GM10266 (cell line): ENCODE measurements at regions not wholly inside any gene's neighbourhood (a gene's known extent, or its start where the extent isn't known, plus 50 kb on each side); places are given as distances from the start of the nearest gene placed in this dataset.

Source experiments
- DNase-seq: peaks from one replicate; pipeline ENCODE4 v3.0.0; 2012; ENCODE audit errors: extremely low spot score
- CTCF ChIP-seq: IDR thresholded peaks from 2 replicates; pipeline ENCODE4 v1.5.1; 2012; ENCODE audit warnings: mild to moderate bottlenecking, low read depth; ENCODE audit not compliant: control insufficient read depth, insufficient read depth; ENCODE audit errors: missing control alignments

- DNase-seq: no peak
- no peak for TF ChIP-seq CTCF
Observed at GRCh38 chrX:137430301-137430700, 135.6 kb upstream of the ZIC3 start.

GRCh38 chrX:137428766-137429591 is 136.9 kb upstream of the ZIC3 start:
- DNase-seq: no peak
- TF ChIP-seq CTCF: no peak

- TF ChIP-seq CTCF: no peak
- no peak for DNase-seq
Observed at GRCh38 chrX:137428221-137428661, 137.7 kb upstream of the ZIC3 start.

- DNase-seq: no peak
- no peak for TF ChIP-seq CTCF
Observed at GRCh38 chrX:137427816-137428215, 138.1 kb upstream of the ZIC3 start.

GRCh38 chrX:137427426-137427778 is 138.5 kb upstream of the ZIC3 start:
- TF ChIP-seq CTCF: no peak
- DNase-seq: no peak

GRCh38 chrX:137426695-137427425 is 139.1 kb upstream of the ZIC3 start:
- TF ChIP-seq CTCF: no peak
- no peak for DNase-seq

- DNase-seq: no peak
- no peak for TF ChIP-seq CTCF
Observed at GRCh38 chrX:137425986-137426385, 139.9 kb upstream of the ZIC3 start.
